Astrocyte (in vitro differentiated cells and primary cell): ENCODE measurements at regions not wholly inside any gene's neighbourhood (a gene's known extent, or its start where the extent isn't known, plus 50 kb on each side); places are given as distances from the start of the nearest gene placed in this dataset.

Experiments
- DNase-seq: peaks from one replicate; pipeline ENCODE4 v3.0.0-alpha.2; 2010; ENCODE audit warnings: low read depth
- FAIRE-seq: peaks from 2 replicates; lab custom pipeline; 2011; peaks lifted over from hg19 to GRCh38; lab: Jason Lieb, UNC
- H2AFZ ChIP-seq: 2 replicates; pipeline ENCODE4 v1.6.0; 2012; ENCODE audit warnings: low read depth, low read length, inconsistent platforms
- H3K27ac ChIP-seq: 2 replicates; pipeline ENCODE4 v1.5.1; 2011; ENCODE audit warnings: low read depth, low read length, inconsistent platforms
- H3K27me3 ChIP-seq: 2 replicates; pipeline ENCODE4 v1.6.0; 2011; ENCODE audit warnings: low read length, inconsistent platforms; ENCODE audit not compliant: insufficient read depth
- H3K36me3 ChIP-seq: 2 replicates; pipeline ENCODE4 v1.5.1; 2011; ENCODE audit warnings: low read length, inconsistent platforms; ENCODE audit not compliant: insufficient read depth
- H3K4me1 ChIP-seq: 2 replicates; pipeline ENCODE4 v1.5.1; 2011; ENCODE audit warnings: low read length, inconsistent platforms; ENCODE audit not compliant: insufficient read depth
- H3K4me2 ChIP-seq: 2 replicates; pipeline ENCODE4 v1.6.0; 2012; ENCODE audit warnings: low read length, inconsistent platforms
- H3K4me3 ChIP-seq: 2 replicates; pipeline ENCODE4 v1.5.1; 2011; ENCODE audit warnings: low read depth, mild to moderate bottlenecking, low read length, inconsistent platforms; ENCODE audit not compliant: insufficient read depth
- H3K79me2 ChIP-seq: 2 replicates; pipeline ENCODE4 v1.6.0; 2012; ENCODE audit warnings: mild to moderate bottlenecking, low read length, inconsistent platforms; ENCODE audit not compliant: insufficient read depth
- H3K9ac ChIP-seq: 2 replicates; pipeline ENCODE4 v1.6.0; 2012; ENCODE audit warnings: mild to moderate bottlenecking, low read length, inconsistent platforms
- H3K9me3 ChIP-seq: 2 replicates; pipeline ENCODE4 v1.5.1; 2012; ENCODE audit warnings: low read depth, mild to moderate bottlenecking, low read length, inconsistent platforms; ENCODE audit not compliant: insufficient read depth
- H4K20me1 ChIP-seq: 2 replicates; pipeline ENCODE4 v1.6.0; 2012; ENCODE audit warnings: low read length, inconsistent platforms; ENCODE audit not compliant: insufficient read depth
- H3K27ac Mint-ChIP-seq: one replicate; pipeline ENCODE4 v1.8.0; 2021; ENCODE audit warnings: mild to moderate bottlenecking, mixed read lengths; ENCODE audit not compliant: unreplicated experiment
- H3K27me3 Mint-ChIP-seq: one replicate; pipeline ENCODE4 v1.8.0; 2021; ENCODE audit warnings: low read depth, mixed read lengths; ENCODE audit not compliant: unreplicated experiment
- H3K36me3 Mint-ChIP-seq: one replicate; pipeline ENCODE4 v1.8.0; 2021; ENCODE audit warnings: low read depth, mixed read lengths; ENCODE audit not compliant: unreplicated experiment
- H3K4me1 Mint-ChIP-seq: one replicate; pipeline ENCODE4 v1.8.0; 2021; ENCODE audit warnings: low read depth, mixed read lengths; ENCODE audit not compliant: unreplicated experiment
- H3K4me3 Mint-ChIP-seq: one replicate; pipeline ENCODE4 v1.8.0; 2021; ENCODE audit warnings: mild to moderate bottlenecking, moderate library complexity, mixed read lengths; ENCODE audit not compliant: unreplicated experiment
- H3K9me3 Mint-ChIP-seq: one replicate; pipeline ENCODE4 v1.8.0; 2021; ENCODE audit warnings: mild to moderate bottlenecking, mixed read lengths; ENCODE audit not compliant: unreplicated experiment
- EZH2 ChIP-seq: IDR thresholded peaks from 2 replicates; pipeline ENCODE4 v1.6.1; 2012; ENCODE audit warnings: mild to moderate bottlenecking, low read length, inconsistent platforms; ENCODE audit not compliant: insufficient read depth
- TF ChIP-seq, protein P1 (sequence below): IDR thresholded peaks from 2 replicates; pipeline ENCODE4 v1.5.1; 2011; ENCODE audit warnings: low read depth, mild to moderate bottlenecking, inconsistent platforms, low read length, moderate library complexity; ENCODE audit not compliant: insufficient read depth

DNA sequence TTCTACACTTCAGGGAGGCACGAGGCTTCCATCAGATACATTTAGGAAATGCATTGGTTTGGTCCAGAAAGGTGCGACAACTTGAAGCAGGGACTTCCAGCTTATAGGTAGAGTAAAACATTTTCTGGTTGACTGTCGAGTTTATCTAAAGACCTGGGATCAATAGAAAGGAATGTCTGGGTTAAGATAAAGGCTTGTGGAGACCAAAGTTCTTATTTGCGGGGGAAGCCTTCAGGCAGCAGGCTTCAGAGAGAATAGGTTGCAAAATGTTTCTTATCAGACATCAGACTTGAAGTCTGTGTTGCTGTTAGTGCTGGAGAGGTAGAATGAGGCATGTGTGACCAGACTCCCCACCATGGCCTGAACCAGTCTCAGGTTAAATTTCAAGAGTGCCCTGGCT lies 190.3 kb downstream of the TRIML1 start:
- H3K4me1 ChIP-seq = no peaks in the 10 kb centered on the region
- H3K4me2 ChIP-seq = no peak overlapping the region
- H3K9me3 ChIP-seq = peaks cover 7% of the 10 kb centered on the region
- Mint-ChIP-seq H3K27me3 (no peaks in the 10 kb centered on the region), H3K27ac (no peak overlapping the region), H3K9me3 (peaks cover 2% of the 10 kb centered on the region), H3K36me3 (no peaks in the 10 kb centered on the region), H3K4me1 (no peaks in the 10 kb centered on the region), H3K4me3 (no peak overlapping the region)
- no peaks in the 10 kb centered on the region for H3K79me2 ChIP-seq
- no peak overlapping the region for H3K4me3 ChIP-seq
- H4K20me1 ChIP-seq = no peaks in the 10 kb centered on the region
- DNase-seq (no peak), FAIRE-seq (no peak)
- no peaks in the 10 kb centered on the region for H3K36me3 ChIP-seq
- H3K27ac ChIP-seq = no peak overlapping the region
- H2AFZ ChIP-seq = no peak overlapping the region
- H3K9ac ChIP-seq = no peak overlapping the region
- no peaks in the 10 kb centered on the region for H3K27me3 ChIP-seq
- TF ChIP-seq, protein P1, sequence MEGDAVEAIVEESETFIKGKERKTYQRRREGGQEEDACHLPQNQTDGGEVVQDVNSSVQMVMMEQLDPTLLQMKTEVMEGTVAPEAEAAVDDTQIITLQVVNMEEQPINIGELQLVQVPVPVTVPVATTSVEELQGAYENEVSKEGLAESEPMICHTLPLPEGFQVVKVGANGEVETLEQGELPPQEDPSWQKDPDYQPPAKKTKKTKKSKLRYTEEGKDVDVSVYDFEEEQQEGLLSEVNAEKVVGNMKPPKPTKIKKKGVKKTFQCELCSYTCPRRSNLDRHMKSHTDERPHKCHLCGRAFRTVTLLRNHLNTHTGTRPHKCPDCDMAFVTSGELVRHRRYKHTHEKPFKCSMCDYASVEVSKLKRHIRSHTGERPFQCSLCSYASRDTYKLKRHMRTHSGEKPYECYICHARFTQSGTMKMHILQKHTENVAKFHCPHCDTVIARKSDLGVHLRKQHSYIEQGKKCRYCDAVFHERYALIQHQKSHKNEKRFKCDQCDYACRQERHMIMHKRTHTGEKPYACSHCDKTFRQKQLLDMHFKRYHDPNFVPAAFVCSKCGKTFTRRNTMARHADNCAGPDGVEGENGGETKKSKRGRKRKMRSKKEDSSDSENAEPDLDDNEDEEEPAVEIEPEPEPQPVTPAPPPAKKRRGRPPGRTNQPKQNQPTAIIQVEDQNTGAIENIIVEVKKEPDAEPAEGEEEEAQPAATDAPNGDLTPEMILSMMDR = no peak
- no peak for TF ChIP-seq EZH2

DNA sequence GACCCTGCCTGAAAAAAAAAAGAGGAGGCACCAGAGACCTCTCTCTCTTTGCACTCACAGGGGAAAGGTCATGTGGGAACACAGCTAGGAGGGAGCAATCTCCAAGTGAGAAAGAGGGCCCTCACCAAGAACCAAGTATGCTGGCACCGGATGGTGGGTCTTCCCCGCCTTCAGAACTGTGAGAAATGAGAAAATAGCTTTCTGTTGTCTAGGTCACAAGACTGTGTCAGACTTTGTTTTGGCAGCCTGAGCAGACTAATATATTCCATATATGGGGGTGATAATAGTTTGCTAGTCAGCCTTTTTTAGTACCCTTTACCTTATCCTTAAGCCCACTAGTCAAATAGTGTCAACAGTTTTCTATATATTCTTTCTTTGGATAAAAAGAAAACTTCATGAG lies 193.0 kb downstream of the TRIML1 start:
- no peaks in the 10 kb centered on the region for H3K27me3 Mint-ChIP-seq
- H3K4me1 Mint-ChIP-seq = no peaks in the 10 kb centered on the region
- H2AFZ ChIP-seq = no peak overlapping the region
- TF ChIP-seq EZH2 = no peak
- TF ChIP-seq, protein P1 = no peak
- H3K9me3 ChIP-seq = peaks cover 4% of the 10 kb centered on the region
- H3K27me3 ChIP-seq = no peaks in the 10 kb centered on the region
- no peak for FAIRE-seq
- no peak overlapping the region for H3K4me2 ChIP-seq
- no peaks in the 10 kb centered on the region for H4K20me1 ChIP-seq
- no peak for DNase-seq
- no peak overlapping the region for H3K27ac Mint-ChIP-seq
- no peaks in the 10 kb centered on the region for H3K79me2 ChIP-seq
- no peak overlapping the region for H3K4me3 ChIP-seq
- no peak overlapping the region for H3K9ac ChIP-seq
- H3K36me3 ChIP-seq = no peaks in the 10 kb centered on the region
- H3K36me3 Mint-ChIP-seq = no peaks in the 10 kb centered on the region
- H3K27ac ChIP-seq = no peak overlapping the region
- H3K4me3 Mint-ChIP-seq = no peak overlapping the region
- peaks cover 2% of the 10 kb centered on the region for H3K9me3 Mint-ChIP-seq
- H3K4me1 ChIP-seq = no peaks in the 10 kb centered on the region

DNA sequence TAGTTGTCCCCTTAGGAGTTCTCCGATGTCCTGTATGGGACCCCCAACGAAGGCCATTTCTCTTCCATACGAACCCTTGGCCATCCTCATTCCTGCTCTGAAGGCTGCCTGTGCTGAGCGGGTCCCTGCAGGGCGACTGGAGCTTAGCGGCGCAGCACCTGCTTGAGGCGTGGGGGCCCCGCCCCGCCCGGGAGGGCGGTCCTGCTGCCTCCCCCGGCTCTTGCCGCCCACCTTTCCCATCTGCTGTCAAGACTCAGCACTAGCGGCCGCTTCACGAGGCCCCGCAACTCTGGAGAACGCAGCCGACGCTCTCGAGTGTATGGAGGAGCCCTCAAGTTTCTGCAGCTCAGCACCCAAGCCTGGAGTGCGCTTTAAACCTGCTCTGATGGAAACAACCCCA lies 197.7 kb downstream of the TRIML1 start:
- no peak overlapping the region for H3K4me3 Mint-ChIP-seq
- DNase-seq = no peak
- no peaks in the 10 kb centered on the region for H3K79me2 ChIP-seq
- no peak overlapping the region for H3K4me3 ChIP-seq
- no peaks in the 10 kb centered on the region for H4K20me1 ChIP-seq
- no peak overlapping the region for H3K4me2 ChIP-seq
- H3K9me3 Mint-ChIP-seq = no peaks in the 10 kb centered on the region
- no peak overlapping the region for H3K27ac Mint-ChIP-seq
- H3K36me3 ChIP-seq = no peaks in the 10 kb centered on the region
- FAIRE-seq = no peak
- H3K36me3 Mint-ChIP-seq = no peaks in the 10 kb centered on the region
- TF ChIP-seq EZH2 = no peak
- TF ChIP-seq, protein P1 = no peak
- no peaks in the 10 kb centered on the region for H3K27me3 ChIP-seq
- H3K9ac ChIP-seq = no peak overlapping the region
- H3K9me3 ChIP-seq = no peaks in the 10 kb centered on the region
- no peaks in the 10 kb centered on the region for H3K4me1 ChIP-seq
- H2AFZ ChIP-seq = no peak overlapping the region
- H3K27me3 Mint-ChIP-seq = no peaks in the 10 kb centered on the region
- H3K4me1 Mint-ChIP-seq = no peaks in the 10 kb centered on the region
- no peak overlapping the region for H3K27ac ChIP-seq
